GM12878 (cell line): ENCODE measurements at regions not wholly inside any gene's neighbourhood (a gene's known extent, or its start where the extent isn't known, plus 50 kb on each side); places are given as distances from the start of the nearest gene placed in this dataset.

Experiments used
- ATAC-seq: fragments of 200-7000 bp; cut with Tn5 transposase; 3 replicates; pipeline ENCODE4 v1.9.1; 2020; ENCODE audit warnings: mild to moderate bottlenecking, moderate library complexity
- BruUV-seq: library from RNA; stranded (reverse); fragments of 400-500 nt; replicated peaks from 2 replicates; lab custom pipeline; 2021; lab: Mats Ljungman, UMichigan
- CTCF ChIA-PET: fragments of 300-600 bp; sonication (Branson Sonifier 250); formaldehyde crosslinking; extraction: SDS; loops from one replicate; lab custom pipeline; 2021; ENCODE audit warnings: inconsistent platforms; lab: Yijun Ruan, JAX
- POLR2A ChIA-PET: fragments of 350-600 bp; formaldehyde crosslinking; extraction: SDS; loops from one replicate; lab custom pipeline; 2021; ENCODE audit warnings: inconsistent platforms; lab: Charles Lee
- RAD21 ChIA-PET: fragments of 300-600 bp; sonication (Branson Sonifier 250); formaldehyde crosslinking; loops from one replicate; lab custom pipeline; 2023; ENCODE audit warnings: antibody characterized with exemption; ENCODE audit not compliant: unreplicated experiment; lab: Charles Lee
- SMC1A ChIA-PET: fragments of 300-600 bp; sonication (Branson Sonifier 250); formaldehyde crosslinking; loops from one replicate; lab custom pipeline; 2023; ENCODE audit not compliant: unreplicated experiment, uncharacterized antibody; lab: Charles Lee
- DNase-seq: peaks from one replicate; pipeline ENCODE4 v3.0.0-alpha.2; 2011; ENCODE audit warnings: low read depth, low spot score
- FAIRE-seq: peaks from 3 replicates; lab custom pipeline; 2011; peaks lifted over from hg19 to GRCh38; lab: Jason Lieb, UNC
- H2AFZ ChIP-seq: 2 replicates; pipeline ENCODE4 v1.6.0; 2011; ENCODE audit warnings: low read depth, low read length, control low read depth; ENCODE audit not compliant: control insufficient read depth
- H3K27ac ChIP-seq: 2 replicates; pipeline ENCODE4 v1.5.1; 2011; ENCODE audit warnings: control low read depth; ENCODE audit not compliant: control insufficient read depth, insufficient read depth
- H3K27me3 ChIP-seq, 2 experiments: replicated peaks in 1 of 2; 2 replicates each; pipeline versions ENCODE4 v1.6.0 to v1.6.1; 2011; ENCODE audit warnings: low read length in 1 of 2; ENCODE audit not compliant: control insufficient read depth in 2 of 2, insufficient read depth in 2 of 2
- H3K36me3 ChIP-seq, 2 experiments: 2 replicates each; pipeline ENCODE4 v1.5.1; 2011; ENCODE audit warnings: low read length in 1 of 2; ENCODE audit not compliant: control insufficient read depth in 2 of 2, insufficient read depth in 2 of 2
- H3K4me1 ChIP-seq: 2 replicates; pipeline ENCODE4 v1.6.1; 2011; ENCODE audit warnings: mild to moderate bottlenecking, low read length, moderate library complexity, mixed read lengths; ENCODE audit not compliant: control insufficient read depth, insufficient read depth
- H3K4me2 ChIP-seq: 2 replicates; pipeline ENCODE4 v1.6.0; 2011; ENCODE audit warnings: control low read depth; ENCODE audit not compliant: control insufficient read depth, insufficient read depth
- H3K4me3 ChIP-seq: fragments of 200-600 bp; sonication (generic); 2 replicates; pipeline ENCODE4 v1.5.1; 2016
- H3K79me2 ChIP-seq: 2 replicates; pipeline ENCODE4 v1.6.0; 2011; ENCODE audit warnings: low read length; ENCODE audit not compliant: control insufficient read depth, insufficient read depth
- H3K9ac ChIP-seq: 2 replicates; pipeline ENCODE4 v1.8.0; 2011; ENCODE audit warnings: low read length, control low read depth, mixed read lengths; ENCODE audit not compliant: control insufficient read depth, insufficient read depth
- H3K9me3 ChIP-seq: replicated peaks from 3 replicates; pipeline ENCODE4 v1.5.1; 2011; ENCODE audit warnings: mild to moderate bottlenecking, low read length; ENCODE audit not compliant: control insufficient read depth, insufficient read depth
- H4K20me1 ChIP-seq: 2 replicates; pipeline ENCODE4 v1.6.0; 2011; ENCODE audit not compliant: control insufficient read depth, insufficient read depth
- ELK1 ChIP-seq: IDR thresholded peaks from 2 replicates; pipeline ENCODE4 v1.6.1; 2012; ENCODE audit warnings: low read depth, low read length, improper control_type of control experiment
- FOS ChIP-seq: IDR thresholded peaks from 3 replicates; pipeline ENCODE4 v1.6.1; 2011; ENCODE audit warnings: borderline replicate concordance; ENCODE audit not compliant: insufficient read length; ENCODE audit errors: extremely low read depth
- GATAD2B ChIP-seq: fragments of 450-650 bp; conservative IDR thresholded peaks from 2 replicates; pipeline ENCODE4 v1.6.1; 2017; ENCODE audit warnings: low read depth, mild to moderate bottlenecking, moderate library complexity
- HDAC2 ChIP-seq: fragments of 200-600 bp; sonication (generic); IDR thresholded peaks from 2 replicates; pipeline ENCODE4 v1.6.1; 2017
- MTA3 ChIP-seq: IDR thresholded peaks from 2 replicates; pipeline ENCODE4 v1.6.1; 2012; ENCODE audit warnings: low read length, inconsistent platforms, borderline replicate concordance
- MXI1 ChIP-seq: fragments of 150-350 bp; IDR thresholded peaks from 2 replicates; pipeline ENCODE4 v1.6.1; 2011; ENCODE audit warnings: low read depth, mild to moderate bottlenecking, inconsistent platforms, low read length, improper control_type of control experiment
- SKIL ChIP-seq: fragments of 450-650 bp; IDR thresholded peaks from 2 replicates; pipeline ENCODE4 v1.6.1; 2017; ENCODE audit warnings: mild to moderate bottlenecking, low read depth, inconsistent platforms; ENCODE audit not compliant: poor library complexity, severe bottlenecking
- SREBF1 ChIP-seq: IDR thresholded peaks from 2 replicates; pipeline ENCODE4 v1.6.1; 2012; ENCODE audit warnings: mild to moderate bottlenecking, low read length
- STAT1 ChIP-seq: fragments of 450-650 bp; conservative IDR thresholded peaks from 2 replicates; pipeline ENCODE4 v1.6.1; 2014; ENCODE audit warnings: antibody characterized with exemption, mild to moderate bottlenecking
- SUPT20H ChIP-seq: IDR thresholded peaks from 2 replicates; pipeline ENCODE4 v1.6.1; 2011; ENCODE audit warnings: low read depth, mild to moderate bottlenecking, low read length, moderate library complexity, borderline replicate concordance; ENCODE audit not compliant: control insufficient read depth
- ZBTB11 ChIP-seq: fragments of 450-650 bp; formaldehyde crosslinking; IDR thresholded peaks from 2 replicates; pipeline ENCODE4 v1.5.0; 2022; ENCODE audit warnings: mild to moderate bottlenecking, missing genetic modification characterization
- WGBS: methylation state at CpG from one replicate; pipeline ENCODE4 v1.1.6; 2016; ENCODE audit warnings: low lambda C conversion rate; ENCODE audit not compliant: insufficient replicate concordance, insufficient coverage; ENCODE audit errors: missing lambda C conversion rate; 5-methylcytosine and 5-hydroxymethylcytosine counted together
- in situ Hi-C: fragments of 300-500 bp; cut with MboI; formaldehyde crosslinking; loops from 9 replicates; pipeline ENCODE4 v1.14.3; 2018; ENCODE audit warnings: mixed read lengths
- intact Hi-C: fragments of 100-400 bp; cut with micrococcal nuclease; formaldehyde crosslinking; loops from one replicate; pipeline ENCODE4 v1.14.2; 2022; ENCODE audit not compliant: unreplicated experiment

- no peaks in the 10 kb centered on the region; the same call in 1 of the 2 replicates for H3K4me1 ChIP-seq
- CTCF ChIA-PET: no interaction called here
- no peak overlapping the region for H2AFZ ChIP-seq
- no TSS peak for BruUV-seq
- H3K27ac ChIP-seq: no peak overlapping the region
- no peaks in the 10 kb centered on the region for H3K9me3 ChIP-seq
- FAIRE-seq (no peak), DNase-seq (no peak), ATAC-seq (no peak)
- no peaks in the 10 kb centered on the region for H4K20me1 ChIP-seq
- no peaks in the 10 kb centered on the region for H3K79me2 ChIP-seq
- TF ChIP-seq MXI1 (no peak), STAT1 (no peak)
- WGBS: 58% methylated on average over 3 of the region's 3 CpGs
- in situ Hi-C loops (no loop called here), intact Hi-C loops (loop anchor here (10.0 kb wide), 1 partner anchor 593 kb away; no protein-coding TSS in a partner anchor)
- POLR2A ChIA-PET: no interaction called here
- RAD21 ChIA-PET: no interaction called here
- H3K9ac ChIP-seq: no peak overlapping the region
- H3K36me3 ChIP-seq: no peaks in the 10 kb centered on the region
- no peak overlapping the region for H3K4me2 ChIP-seq
- no peaks in the 10 kb centered on the region for H3K27me3 ChIP-seq
- SMC1A ChIA-PET: no interaction called here
- H3K4me3 ChIP-seq: no peak overlapping the region
Measured at GRCh38 chr13:71217827-71218226, 649.2 kb downstream of the DACH1 start.

- Histone ChIP-seq H3K9me3 (no peaks in the 10 kb centered on the region), H3K36me3 (no peaks in the 10 kb centered on the region), H3K4me1 (no peaks in the 10 kb centered on the region; the same call in 1 of the 2 replicates), H4K20me1 (no peaks in the 10 kb centered on the region), H3K4me2 (no peak overlapping the region), H3K4me3 (no peak overlapping the region), H3K27me3 (no peaks in the 10 kb centered on the region), H3K27ac (no peak overlapping the region), H2AFZ (no peak overlapping the region), H3K9ac (no peak overlapping the region), H3K79me2 (no peaks in the 10 kb centered on the region)
- POLR2A ChIA-PET: no interaction called here
- in situ Hi-C loops: no loop called here
- CTCF ChIA-PET: interaction anchor here (0.5 to 0.9 kb wide), 2 partner anchors 61 to 254 kb away, joined by 3 to 4 read pairs; no protein-coding TSS in a partner anchor
- SMC1A ChIA-PET: interaction anchor here (1.1 kb wide), 1 partner anchor 61 kb away, joined by 3 read pairs; no protein-coding TSS in a partner anchor
- no TSS peak for BruUV-seq
- no peak for ATAC-seq
- 65% methylated on average over 4 of the region's 4 CpGs for WGBS
- no peak for FAIRE-seq
- RAD21 ChIA-PET: no interaction called here
- DNase-seq: no peak
- intact Hi-C loops: loop anchor here (10.0 kb wide), 1 partner anchor 590 kb away; no protein-coding TSS in a partner anchor
- no peak for TF ChIP-seq SUPT20H
- TF ChIP-seq ZBTB11: no peak
- TF ChIP-seq SREBF1: no peak
- TF ChIP-seq SKIL: no peak
- no peak for TF ChIP-seq MTA3
- no peak for TF ChIP-seq FOS
- no peak for TF ChIP-seq ELK1
- no peak for TF ChIP-seq GATAD2B
- no peak for TF ChIP-seq HDAC2
Measured at GRCh38 chr13:71214821-71215220, 652.2 kb downstream of the DACH1 start.
